ENCODE measurements at regions not wholly inside any gene's neighbourhood (a gene's known extent, or its start where the extent isn't known, plus 50 kb on each side); places are given as distances from the start of the nearest gene placed in this dataset.

- Histone ChIP-seq H3F3A (replicated peaks; ENCODE audit: low read depth) (no peaks in the 10 kb centered on the region), H3K4me2 (no peak overlapping the region), H3K79me2 (replicated peaks; ENCODE audit: insufficient read depth) (no peaks in the 10 kb centered on the region), H2AFZ (peak overlapping the region; percentile 66; the same call in 1 of the 2 replicates), H3K27ac (ENCODE audit: low read depth) (no peak overlapping the region), H3K36me3 (ENCODE audit: insufficient read depth) (no peaks in the 10 kb centered on the region), H4K20me1 (replicated peaks; ENCODE audit: insufficient read depth) (no peaks in the 10 kb centered on the region), H3K4me3 (no peak overlapping the region), H3K9me2 (ENCODE audit: insufficient read depth) (0 out of 2 replicates have a peak, but pooled peaks cover 7% of the 10 kb centered on the region), H3K27me3 (ENCODE audit: insufficient read depth) (no peaks in the 10 kb centered on the region), H3K4me1 (ENCODE audit: insufficient read depth) (no peaks in the 10 kb centered on the region)
- Mint-ChIP-seq H3K27me3 (ENCODE audit: insufficient read depth, low read depth, poor library complexity) (no peaks in the 10 kb centered on the region), H3K9me3 (no peaks in the 10 kb centered on the region), H3K27ac (no peak overlapping the region), H3K4me1 (peaks cover 7% of the 10 kb centered on the region), H3K36me3 (ENCODE audit: low read depth) (no peaks in the 10 kb centered on the region), H3K4me3 (no peak overlapping the region)
- ATAC-seq, result no peak
- TF ChIP-seq EZH2phosphoT487 (IDR thresholded peaks at IDR 0.05; ENCODE audit: unreplicated experiment) (no peak), REST (IDR thresholded peaks at IDR 0.05; ENCODE audit: unreplicated experiment) (no peak)
- TF ChIP-seq, protein P1, sequence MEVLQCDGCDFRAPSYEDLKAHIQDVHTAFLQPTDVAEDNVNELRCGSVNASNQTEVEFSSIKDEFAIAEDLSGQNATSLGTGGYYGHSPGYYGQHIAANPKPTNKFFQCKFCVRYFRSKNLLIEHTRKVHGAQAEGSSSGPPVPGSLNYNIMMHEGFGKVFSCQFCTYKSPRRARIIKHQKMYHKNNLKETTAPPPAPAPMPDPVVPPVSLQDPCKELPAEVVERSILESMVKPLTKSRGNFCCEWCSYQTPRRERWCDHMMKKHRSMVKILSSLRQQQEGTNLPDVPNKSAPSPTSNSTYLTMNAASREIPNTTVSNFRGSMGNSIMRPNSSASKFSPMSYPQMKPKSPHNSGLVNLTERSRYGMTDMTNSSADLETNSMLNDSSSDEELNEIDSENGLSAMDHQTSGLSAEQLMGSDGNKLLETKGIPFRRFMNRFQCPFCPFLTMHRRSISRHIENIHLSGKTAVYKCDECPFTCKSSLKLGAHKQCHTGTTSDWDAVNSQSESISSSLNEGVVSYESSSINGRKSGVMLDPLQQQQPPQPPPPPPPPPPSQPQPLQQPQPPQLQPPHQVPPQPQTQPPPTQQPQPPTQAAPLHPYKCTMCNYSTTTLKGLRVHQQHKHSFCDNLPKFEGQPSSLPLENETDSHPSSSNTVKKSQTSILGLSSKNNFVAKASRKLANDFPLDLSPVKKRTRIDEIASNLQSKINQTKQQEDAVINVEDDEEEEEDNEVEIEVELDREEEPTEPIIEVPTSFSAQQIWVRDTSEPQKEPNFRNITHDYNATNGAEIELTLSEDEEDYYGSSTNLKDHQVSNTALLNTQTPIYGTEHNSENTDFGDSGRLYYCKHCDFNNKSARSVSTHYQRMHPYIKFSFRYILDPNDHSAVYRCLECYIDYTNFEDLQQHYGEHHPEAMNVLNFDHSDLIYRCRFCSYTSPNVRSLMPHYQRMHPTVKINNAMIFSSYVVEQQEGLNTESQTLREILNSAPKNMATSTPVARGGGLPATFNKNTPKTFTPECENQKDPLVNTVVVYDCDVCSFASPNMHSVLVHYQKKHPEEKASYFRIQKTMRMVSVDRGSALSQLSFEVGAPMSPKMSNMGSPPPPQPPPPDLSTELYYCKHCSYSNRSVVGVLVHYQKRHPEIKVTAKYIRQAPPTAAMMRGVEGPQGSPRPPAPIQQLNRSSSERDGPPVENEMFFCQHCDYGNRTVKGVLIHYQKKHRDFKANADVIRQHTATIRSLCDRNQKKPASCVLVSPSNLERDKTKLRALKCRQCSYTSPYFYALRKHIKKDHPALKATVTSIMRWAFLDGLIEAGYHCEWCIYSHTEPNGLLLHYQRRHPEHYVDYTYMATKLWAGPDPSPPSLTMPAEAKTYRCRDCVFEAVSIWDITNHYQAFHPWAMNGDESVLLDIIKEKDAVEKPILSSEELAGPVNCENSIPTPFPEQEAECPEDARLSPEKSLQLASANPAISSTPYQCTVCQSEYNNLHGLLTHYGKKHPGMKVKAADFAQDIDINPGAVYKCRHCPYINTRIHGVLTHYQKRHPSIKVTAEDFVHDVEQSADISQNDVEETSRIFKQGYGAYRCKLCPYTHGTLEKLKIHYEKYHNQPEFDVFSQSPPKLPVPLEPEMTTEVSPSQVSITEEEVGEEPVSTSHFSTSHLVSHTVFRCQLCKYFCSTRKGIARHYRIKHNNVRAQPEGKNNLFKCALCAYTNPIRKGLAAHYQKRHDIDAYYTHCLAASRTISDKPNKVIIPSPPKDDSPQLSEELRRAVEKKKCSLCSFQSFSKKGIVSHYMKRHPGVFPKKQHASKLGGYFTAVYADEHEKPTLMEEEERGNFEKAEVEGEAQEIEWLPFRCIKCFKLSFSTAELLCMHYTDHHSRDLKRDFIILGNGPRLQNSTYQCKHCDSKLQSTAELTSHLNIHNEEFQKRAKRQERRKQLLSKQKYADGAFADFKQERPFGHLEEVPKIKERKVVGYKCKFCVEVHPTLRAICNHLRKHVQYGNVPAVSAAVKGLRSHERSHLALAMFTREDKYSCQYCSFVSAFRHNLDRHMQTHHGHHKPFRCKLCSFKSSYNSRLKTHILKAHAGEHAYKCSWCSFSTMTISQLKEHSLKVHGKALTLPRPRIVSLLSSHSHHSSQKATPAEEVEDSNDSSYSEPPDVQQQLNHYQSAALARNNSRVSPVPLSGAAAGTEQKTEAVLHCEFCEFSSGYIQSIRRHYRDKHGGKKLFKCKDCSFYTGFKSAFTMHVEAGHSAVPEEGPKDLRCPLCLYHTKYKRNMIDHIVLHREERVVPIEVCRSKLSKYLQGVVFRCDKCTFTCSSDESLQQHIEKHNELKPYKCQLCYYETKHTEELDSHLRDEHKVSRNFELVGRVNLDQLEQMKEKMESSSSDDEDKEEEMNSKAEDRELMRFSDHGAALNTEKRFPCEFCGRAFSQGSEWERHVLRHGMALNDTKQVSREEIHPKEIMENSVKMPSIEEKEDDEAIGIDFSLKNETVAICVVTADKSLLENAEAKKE (CRISPR knock-in tag; IDR thresholded peaks at IDR 0.05), result no peak
- no peak for DNase-seq (ENCODE audit: low spot score)
These were observed 352.5 kb downstream of the FGFR2 start for GRCh38 chr10:121245754-121246153.

Data from GM23338 (cell line).